ENCODE measurements at regions not wholly inside any gene's neighbourhood (a gene's known extent, or its start where the extent isn't known, plus 50 kb on each side); places are given as distances from the start of the nearest gene placed in this dataset.
"Not testable (repeated sequence)": the region's sequence is repeated elsewhere in the genome, so short reads cannot be mapped to it uniquely, and the experiment has no call there.

DNA sequence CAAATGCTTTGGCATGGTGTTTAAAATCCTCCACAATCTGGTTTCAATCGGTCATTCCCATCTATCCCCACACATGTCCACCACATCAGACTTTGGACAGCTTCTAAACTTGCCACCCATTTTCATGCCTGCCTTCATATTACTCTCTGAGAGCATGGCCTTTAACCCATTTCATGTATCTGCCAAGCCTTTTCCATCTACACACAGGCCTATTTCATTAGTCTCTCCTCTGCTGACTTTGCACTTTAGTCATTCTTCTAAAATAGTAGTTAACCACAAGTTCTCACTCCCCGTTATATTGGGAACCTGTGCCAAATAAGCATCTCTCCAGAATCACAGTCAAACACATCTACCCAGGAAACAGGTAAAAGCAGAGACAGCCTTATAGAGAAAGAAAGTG lies 142.2 kb downstream of the MZT1 start:
- no peak for DNase-seq

DNA sequence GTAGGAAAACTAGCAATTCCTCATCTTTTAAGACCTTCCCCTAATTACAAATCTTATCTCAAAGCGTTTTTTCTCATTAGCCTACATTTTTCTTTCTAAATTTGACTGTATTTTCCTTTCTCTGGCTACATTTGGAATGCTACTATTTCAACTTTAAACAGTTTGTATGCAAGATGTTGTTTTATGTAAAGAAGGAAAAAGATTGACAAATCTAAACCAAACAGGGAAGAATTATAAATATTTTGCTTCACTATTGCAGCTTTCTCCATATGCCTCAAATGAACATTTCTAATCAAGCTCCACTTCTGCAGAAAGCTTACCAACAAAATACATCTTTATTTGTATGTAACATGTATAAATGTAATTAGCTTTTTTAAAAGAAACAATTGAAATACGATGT lies 156.2 kb downstream of the MZT1 start:
- DNase-seq = no peak

DNA sequence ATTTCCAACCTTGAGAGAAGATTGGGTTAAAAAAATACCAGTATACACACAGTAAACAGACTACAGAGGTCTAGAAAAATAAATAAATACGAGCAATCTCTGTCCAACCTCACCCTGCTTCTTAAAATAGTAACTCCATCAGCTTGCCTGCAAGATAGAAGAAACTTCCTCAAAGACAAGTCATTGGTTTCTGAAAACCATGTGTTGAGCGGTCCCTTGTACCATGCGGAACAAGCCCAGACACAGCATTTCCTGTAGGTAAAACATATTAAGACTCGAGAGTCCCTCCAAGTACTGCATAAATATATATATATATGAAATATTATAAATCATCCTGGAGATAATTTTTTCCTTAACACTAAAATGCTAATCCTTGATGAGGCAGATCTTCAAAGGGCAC lies 157.4 kb downstream of the MZT1 start:
- DNase-seq = no peak

DNA sequence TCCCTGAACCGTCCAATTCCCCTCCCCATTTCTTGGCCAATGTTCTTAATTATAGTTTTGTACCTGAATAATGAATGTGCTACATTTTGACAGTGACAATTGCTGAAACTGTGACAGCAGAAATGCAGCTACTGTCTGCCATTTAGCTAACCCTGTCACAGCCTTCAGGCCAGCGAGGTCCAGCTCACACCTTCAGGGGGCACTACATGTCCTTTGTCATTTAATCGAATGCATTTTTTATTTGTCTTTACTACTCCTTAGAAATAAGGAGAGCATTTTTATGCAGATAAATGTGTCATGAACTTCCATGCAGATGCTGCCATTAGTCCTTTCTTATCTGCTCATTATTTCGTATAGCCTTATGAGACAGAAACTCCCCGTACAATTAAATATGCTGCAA lies 159.9 kb downstream of the MZT1 start:
- DNase-seq = no peak

DNA sequence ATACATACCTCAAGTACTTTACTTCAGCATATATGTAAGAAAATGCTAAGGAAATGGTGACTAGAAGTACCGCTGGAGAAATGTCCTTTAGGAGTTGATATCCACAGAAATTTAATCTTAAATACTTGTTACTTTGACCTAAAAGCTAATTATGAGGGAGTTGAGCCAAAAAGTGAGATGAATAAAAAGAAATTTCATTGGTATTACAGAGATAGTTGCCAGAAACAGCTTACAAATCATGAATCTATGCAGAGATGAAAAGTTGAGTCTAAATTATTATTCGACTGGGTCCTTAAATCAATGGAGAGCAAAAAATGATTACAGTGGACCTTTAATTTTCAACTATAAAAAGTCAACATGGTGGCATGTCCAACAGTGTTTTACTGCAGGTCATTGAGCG lies 160.9 kb downstream of the MZT1 start:
- no peak for DNase-seq

DNA sequence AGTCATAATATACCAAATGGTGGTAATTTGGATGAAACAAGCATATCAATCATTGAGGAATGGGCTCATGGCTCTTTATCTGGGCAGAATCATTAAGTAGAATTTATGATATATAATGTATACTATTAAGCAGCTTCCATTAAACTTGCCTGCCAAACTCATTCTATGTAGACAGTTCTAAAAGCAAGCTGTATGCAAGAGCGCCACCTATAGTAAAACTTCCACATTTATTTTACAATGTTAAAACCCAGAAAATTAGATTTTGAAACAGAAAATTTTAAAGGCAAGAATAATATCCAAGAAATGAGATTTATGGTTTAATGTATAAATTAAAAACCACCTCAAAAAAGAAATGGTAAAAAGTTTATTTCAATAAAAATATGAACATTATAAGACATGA lies 161.5 kb downstream of the MZT1 start:
- DNase-seq = peak; percentile 78

DNA sequence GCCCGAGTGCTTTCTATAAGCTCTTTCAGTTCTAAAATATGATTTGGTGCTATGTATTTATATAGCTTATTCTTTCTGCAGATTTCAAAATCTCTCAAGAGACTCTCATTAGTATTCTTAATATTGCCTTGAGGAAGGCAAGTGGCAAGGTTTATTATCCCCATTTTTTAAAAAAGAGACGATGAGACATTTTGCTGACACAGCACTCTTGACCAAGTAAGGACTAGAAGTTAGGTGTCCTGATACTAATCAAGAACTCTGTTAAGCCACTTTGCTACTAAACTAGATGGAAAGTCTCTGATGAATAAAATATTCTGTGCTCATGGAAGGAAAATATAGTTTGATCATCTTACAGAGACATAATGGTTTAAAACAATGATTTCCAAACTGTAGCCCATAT lies 164.7 kb downstream of the MZT1 start:
- DNase-seq = no peak

DNA sequence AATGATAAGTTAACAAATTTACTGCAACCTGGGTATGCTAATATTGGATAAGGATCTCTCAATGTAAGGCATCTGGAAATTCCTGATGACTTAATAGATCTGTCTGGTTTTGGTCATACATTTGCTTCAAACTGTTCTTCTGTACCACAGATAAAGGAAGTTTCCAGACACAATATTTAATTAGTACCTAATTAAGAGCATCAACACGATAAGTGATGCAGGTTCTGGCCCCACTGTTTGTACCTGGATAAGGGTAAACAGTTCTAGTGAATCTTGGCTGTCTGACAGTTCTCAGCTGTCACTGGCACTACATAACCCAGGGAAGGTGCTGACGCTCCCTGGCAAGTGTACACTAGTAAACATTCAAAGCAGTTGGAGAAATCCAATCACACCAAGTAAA lies 165.6 kb downstream of the MZT1 start:
- no peak for DNase-seq

DNA sequence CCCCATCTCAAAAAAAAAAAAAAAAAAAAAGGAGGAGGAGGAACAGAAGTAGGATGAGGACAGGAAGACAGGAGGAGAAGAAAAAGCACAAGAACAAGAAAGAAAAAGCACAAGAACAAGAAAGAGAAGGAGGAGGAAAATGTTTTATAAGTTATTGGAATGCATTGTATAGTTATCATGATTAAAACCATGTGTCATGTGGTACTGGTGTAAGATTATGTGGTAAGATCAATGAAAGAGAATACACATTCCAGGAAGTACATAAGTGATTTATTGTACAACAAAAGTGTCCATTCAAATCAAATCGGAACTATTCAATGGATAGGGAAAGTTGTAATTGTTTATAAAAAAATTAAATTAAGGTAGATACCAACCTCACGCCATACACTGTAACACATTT lies 167.7 kb downstream of the MZT1 start:
- no peak for DNase-seq

DNA sequence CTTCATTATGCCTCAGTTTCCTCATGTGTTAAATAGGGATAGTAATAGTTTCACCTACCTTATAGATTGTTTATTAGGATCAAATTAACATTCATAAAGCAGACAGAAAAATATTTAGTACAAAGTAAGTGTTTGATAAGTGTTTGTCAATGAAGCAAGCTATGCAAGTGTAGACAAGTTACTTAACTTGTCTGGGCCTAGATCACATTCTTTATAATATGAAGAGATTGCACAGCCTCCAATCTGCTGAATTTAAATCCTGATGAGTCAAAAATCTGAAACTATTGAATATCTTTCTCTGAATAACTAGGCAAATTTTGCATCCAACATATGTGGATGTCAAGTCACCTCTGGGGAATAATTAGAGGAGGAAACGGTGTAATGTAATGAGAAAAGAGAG lies 170.5 kb downstream of the MZT1 start:
- no peak for DNase-seq

DNA sequence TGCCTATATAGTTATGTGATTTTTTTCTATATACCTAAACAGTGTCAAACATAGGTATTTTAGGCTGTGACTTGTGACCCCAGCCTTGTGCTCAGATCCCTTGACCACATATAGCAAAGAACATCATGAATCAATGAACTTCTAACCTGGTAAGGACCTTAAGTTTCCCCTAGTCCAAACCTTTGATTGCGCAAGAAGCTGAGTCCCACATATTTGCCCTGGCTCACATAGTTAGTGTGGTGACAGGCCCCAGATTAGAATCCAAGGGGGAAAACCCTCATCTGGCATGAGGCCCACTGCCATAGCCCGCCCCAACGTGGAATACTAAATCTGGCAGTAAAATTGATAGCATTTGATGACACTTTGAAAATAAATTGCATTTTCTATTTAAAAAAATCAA lies 171.8 kb downstream of the MZT1 start:
- DNase-seq = no peak

DNA sequence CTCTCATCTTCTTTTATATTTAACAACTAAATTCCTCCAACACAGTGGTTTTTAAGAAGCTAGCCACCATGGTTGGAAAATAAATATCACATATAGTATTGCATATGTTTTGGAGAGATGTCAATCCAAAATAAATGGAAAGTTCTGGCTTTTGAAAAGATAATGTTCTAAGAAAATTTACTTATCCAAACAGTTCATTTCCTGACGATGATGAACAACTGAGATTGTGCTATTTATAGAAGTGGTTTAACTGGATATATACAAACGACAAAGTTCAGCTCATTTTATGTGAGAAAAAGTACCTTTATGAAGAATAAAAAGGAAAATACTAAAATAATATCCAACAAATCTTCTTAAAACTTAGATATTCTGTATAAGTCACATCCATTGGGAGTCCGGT lies 174.7 kb downstream of the MZT1 start:
- no peak for DNase-seq

DNA sequence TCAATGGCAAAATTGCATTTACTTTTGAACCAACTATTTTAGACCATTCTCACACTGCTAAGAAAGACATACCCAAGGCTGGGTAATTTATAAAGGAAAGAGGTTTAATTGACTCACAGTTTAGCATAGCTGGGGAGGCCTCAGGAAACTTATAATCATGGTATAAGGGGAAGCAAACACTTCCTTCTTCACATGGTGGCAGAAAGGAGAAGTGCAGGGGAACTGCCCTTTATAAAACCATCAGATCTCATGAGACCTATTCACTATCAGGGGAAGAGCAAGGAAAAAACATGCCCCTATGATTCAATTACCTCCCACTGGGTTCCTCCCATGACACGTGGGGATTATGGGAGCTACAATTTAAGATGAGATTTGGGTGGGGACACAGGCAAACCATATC lies 181.5 kb downstream of the MZT1 start:
- DNase-seq = not testable (repeated sequence)

DNA sequence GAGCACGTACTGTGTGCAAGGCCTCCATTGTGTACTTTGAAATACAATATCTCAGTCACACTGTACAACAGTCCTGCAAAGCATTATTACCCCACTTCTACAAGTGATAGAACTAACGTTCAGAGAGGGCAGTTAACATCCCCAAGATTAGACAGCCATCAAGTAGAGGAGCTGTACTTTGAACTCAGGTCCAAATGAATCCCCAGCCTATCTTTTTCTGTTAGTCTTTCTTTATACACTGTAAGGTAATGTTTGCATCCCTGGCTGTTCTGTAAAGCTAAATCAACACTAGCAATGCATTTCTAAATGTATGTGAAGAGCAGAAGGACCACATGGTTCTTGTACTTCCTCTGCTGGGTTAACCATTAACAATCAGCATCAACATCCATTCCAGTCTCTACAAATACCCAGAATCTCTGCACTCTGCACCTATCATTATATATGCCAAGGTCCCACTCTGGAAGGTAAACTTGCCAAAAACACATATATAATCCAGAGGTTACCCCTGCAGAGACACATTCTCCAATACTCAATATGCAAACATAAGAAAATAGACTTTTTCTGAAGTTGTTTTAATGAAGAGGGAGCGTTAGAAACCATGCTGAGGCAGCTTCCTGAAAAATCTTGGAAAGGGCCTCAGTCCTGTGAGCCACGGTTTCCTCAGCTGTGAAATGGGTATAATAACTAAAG lies 182.3 kb downstream of the MZT1 start:
- DNase-seq = no peak

DNA sequence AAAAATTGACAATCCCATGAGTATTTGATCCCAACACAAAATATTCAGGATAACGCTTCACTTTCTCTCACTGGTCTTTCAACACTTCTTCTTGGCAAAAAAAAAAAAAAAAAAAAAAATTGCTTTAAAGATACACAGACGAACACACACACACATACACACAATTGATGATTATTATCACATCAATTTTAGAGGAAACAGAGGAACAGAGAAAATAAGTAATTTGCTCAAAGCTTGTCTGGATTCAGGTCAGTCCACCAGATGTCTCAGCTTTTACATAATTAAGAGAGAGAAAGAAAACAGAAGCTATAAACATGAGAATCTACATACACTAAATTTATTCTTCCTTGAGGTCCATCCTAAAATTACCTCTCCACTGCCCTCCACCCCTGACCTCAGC lies 183.4 kb downstream of the MZT1 start:
- DNase-seq = no peak

DNA sequence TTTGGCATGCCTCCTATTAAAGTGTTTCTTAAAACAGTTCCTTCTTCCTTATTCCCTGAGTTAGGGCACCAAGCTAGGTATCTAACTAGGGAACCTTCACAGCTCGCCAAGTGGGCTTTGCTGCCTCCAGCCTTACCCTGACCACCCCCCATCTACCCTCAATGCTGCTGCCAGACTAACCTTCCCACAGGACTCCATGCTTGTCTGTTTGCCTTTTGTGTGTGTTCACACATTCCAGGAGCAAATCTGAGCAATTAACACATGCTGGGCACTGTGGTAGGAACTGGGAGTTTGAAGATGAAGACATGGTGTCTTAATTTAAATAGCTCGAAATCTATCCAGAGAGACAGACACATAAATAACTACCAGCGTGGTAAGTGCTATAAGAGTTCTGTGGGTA lies 185.2 kb downstream of the MZT1 start:
- DNase-seq = no peak

DNA sequence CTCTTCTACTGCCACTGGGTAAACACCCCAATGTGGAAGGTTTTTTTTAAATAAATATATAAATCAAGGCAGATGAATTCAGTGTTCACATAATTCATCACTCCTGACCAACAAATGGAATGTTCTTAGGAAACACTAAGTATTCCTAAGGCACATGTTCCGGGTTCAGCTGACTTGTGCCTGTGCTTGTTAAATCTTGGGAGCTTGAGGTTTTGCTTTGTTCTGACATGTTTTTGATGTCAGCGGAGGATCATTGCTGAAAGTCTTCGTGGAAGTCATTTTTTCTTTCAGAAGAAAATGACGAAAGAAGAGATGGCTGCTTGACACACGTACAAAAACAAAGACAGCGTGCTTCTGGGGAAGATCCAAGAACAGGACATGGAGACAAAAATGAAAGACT lies 185.8 kb downstream of the MZT1 start:
- DNase-seq = peak; percentile 9

DNA sequence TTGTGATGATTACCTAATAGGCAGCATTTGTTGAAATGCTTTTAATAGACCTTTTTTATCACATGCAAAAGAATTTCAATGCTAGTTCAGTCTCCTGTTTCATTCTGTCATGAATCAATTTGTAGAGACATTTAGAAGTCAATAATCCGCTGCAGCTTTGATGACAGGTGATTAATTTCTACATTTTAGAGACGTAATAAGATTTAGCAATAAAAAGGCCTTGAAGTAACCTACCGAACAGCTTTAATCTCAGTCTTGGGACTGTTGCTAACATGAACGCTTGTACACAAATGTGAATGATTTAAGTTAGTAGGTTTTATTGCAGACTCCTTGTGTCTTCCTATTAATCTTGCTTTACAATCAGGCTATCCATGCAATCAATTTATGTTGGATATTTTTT lies 186.5 kb downstream of the MZT1 start:
- no peak for DNase-seq

DNA sequence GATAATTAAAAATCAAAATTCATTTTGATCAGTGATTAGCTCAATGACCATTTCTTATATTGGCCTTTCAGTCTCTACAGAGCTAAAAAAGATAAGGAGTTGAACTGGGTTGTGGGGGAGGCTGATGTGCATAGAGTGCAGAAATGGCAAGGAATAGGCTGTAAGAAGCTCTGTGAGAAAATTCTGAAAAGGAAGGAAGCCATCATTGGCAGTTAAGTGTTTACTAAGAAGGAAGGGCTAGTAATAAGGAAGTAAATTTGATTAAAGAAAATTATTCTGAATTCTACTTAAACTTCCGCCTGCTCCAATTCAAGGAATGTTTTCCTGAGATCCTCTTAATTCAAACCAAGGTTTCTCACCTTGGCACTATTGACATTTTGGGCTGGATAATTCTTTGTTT lies 187.5 kb downstream of the MZT1 start:
- DNase-seq = no peak

DNA sequence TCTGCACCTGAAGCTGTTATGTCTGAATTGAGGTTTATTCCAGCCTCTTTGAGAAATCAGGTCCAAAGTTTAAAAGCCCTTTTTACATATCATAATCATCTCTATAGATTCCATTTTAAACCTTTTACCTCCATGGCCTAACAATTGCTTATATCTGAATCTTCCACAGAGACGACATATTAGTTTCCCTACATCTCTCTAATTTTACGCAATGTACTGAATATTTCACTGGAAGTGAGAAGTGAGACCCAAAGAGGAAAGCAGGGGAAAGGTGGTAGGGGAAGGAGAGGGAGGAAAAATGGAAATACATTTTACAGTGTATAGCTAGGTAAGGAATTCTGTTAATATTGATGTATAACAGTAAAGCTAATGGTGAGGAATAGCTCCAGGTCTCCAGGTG lies 189.6 kb downstream of the MZT1 start:
- DNase-seq = no peak

DNA sequence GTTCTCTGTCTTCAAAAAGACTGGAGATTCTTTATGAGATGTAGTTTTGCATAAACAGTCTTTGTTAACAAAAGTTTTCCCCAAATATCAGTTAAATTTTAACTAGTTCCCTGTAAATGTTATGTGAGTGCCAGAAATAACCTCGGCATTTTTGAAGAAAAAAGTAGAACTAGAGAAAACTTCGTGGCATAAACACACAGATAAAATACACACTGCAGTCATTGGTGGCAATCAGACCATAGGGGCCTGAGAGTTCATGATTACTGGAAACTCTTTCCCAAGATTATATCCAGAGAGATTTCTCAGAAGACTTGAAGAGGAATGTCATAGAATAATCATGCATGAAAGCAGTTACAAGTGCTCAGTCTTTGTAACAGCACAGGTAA lies 190.0 kb downstream of the MZT1 start:
- no peak for DNase-seq

DNA sequence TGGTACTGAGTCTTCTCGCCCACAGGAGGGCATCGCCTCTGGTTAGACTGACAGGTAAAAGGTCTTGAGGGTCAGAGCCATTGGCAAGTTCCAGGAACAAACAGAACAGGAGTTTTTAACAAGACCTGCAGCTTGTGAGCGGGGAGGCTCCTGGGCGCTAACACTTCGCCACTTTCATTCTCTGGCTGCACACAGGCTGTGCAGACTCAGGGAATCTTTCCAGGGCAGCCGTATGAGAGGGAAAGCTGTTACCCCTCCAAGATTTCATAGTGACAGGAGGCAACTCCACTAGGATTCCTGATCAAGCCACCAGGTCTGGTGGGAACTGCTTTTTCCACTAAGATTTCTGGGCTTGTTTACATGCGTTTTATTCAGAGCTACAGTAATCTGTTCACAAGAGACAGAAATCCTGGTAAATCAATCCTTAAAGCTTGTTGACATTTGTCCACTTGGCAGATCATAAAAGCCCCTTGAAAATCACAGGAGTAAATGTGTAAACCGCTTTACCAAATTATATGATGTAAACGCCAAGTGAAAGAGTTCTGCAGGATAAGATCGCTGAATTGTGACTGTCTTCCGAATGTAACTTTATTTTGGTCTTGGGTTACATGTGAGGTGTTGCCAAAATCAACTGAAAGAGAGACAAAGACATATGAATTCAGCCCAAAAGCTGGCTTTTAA lies 190.6 kb downstream of the MZT1 start:
- DNase-seq = peak; percentile 26

DNA sequence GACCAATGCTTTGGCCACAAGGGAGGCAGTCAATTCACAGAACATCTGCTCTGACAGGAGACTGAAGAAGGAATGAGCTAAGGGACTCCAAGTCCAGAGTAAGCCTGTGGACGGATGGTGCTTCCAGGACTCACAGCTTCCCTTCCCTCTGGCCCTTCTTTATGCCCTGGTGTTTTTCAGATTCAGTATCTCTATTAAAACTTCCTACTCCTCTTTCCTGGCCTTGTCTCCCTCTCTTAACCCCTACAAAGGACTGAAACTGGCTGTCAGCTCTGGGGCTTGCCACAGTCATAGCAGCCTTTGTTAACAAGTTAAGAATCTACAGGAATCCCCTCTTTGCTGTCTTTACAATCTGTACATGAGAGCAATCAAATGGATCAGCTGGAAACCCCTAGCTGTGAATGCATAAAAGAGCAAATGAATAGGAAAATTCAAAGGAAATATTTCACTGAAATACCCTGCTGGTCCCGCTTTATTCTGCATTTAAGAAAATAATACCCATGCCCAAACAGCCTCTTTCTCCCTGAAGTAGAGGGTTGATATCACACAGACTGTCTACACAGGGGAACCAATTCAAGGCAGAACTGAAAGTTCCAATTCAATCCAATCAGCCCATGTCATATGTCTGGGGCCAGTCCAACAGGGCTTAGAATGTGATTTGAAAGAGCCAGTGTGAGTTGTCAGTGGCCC lies 192.3 kb downstream of the MZT1 start:
- peak; percentile 73 for DNase-seq

DNA sequence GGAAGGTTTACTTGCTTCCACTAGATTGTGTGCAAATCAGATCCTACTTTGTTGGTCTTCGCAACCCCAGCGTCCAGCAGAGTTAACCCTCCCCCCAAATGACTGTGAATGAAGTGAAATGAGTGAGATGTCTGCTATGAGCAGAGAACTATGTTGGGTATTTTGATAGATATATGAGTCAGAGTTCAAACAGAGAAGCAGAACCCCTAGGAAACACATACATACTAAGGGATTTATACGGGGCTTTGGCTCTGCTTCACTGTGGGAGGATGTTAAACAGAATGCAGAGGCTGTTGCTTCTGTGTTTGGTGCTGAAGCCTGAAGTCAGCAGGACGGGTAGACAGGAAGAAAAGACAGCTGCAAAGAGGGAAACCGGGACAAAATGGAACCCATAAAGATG lies 197.0 kb downstream of the MZT1 start:
- no peak for DNase-seq

DNA sequence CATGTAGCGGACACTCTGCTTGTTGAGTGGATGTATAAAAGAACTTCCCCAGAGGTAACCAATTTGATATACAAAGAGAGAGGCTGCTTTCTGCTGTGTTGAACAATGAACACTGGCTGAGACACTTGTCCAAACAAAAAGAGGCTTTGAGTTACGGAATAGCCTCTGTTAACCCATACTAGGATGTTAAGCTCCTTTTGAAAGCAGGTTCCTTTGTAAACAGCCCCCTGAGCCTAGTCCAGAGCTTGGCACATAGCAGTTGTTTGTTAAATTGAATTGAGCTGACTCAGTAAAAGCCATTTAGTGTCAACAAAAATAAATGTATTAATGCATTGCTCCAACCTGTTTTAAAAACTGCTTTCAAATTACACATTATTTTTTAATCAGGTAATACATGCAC lies 200.1 kb downstream of the MZT1 start:
- no peak for DNase-seq

All from eye (tissue), 1 donor.